AG10803 (cell line): ENCODE measurements at regions not wholly inside any gene's neighbourhood (a gene's known extent, or its start where the extent isn't known, plus 50 kb on each side); places are given as distances from the start of the nearest gene placed in this dataset.

ENCODE experiments used
- DNase-seq: peaks from one replicate; pipeline ENCODE4 v3.0.0; 2010; ENCODE audit warnings: low read depth
- H3K4me3 ChIP-seq: 2 replicates; pipeline ENCODE4 v1.5.1; 2011; ENCODE audit warnings: mild to moderate bottlenecking, low read length, control low read depth
- TF ChIP-seq, protein P1 (sequence below): conservative IDR thresholded peaks from 2 replicates; pipeline ENCODE4 v1.5.1; 2011; ENCODE audit warnings: mild to moderate bottlenecking, low read length, control low read depth, inconsistent platforms

DNA sequence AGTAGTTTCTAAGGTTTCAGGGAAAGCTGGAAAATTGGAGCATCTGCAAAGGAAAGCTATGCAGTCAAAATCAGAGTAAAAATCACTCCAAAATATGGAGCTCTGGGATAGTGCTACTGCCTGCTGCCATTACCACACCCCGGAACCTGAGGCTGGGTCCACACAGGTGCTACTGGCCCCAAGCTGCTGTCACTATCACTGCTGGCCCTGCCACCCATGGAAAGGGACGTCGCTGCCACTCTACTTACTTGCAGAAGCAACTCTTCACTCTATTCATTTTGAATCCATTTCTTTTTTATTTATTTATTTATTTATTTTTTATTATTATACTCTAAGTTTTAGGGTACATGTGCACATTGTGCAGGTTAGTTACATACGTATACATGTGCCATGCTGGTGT, 60.3 kb upstream of the RGS18 start:
- no peak overlapping the region for H3K4me3 ChIP-seq
- DNase-seq, result no peak
- TF ChIP-seq, protein P1, sequence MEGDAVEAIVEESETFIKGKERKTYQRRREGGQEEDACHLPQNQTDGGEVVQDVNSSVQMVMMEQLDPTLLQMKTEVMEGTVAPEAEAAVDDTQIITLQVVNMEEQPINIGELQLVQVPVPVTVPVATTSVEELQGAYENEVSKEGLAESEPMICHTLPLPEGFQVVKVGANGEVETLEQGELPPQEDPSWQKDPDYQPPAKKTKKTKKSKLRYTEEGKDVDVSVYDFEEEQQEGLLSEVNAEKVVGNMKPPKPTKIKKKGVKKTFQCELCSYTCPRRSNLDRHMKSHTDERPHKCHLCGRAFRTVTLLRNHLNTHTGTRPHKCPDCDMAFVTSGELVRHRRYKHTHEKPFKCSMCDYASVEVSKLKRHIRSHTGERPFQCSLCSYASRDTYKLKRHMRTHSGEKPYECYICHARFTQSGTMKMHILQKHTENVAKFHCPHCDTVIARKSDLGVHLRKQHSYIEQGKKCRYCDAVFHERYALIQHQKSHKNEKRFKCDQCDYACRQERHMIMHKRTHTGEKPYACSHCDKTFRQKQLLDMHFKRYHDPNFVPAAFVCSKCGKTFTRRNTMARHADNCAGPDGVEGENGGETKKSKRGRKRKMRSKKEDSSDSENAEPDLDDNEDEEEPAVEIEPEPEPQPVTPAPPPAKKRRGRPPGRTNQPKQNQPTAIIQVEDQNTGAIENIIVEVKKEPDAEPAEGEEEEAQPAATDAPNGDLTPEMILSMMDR, result no peak

- no peak overlapping the region for H3K4me3 ChIP-seq
- TF ChIP-seq, protein P1, result no peak
- DNase-seq, result no peak
Observed at GRCh38 chr1:192099328-192099727, 58.9 kb upstream of the RGS18 start.

DNA sequence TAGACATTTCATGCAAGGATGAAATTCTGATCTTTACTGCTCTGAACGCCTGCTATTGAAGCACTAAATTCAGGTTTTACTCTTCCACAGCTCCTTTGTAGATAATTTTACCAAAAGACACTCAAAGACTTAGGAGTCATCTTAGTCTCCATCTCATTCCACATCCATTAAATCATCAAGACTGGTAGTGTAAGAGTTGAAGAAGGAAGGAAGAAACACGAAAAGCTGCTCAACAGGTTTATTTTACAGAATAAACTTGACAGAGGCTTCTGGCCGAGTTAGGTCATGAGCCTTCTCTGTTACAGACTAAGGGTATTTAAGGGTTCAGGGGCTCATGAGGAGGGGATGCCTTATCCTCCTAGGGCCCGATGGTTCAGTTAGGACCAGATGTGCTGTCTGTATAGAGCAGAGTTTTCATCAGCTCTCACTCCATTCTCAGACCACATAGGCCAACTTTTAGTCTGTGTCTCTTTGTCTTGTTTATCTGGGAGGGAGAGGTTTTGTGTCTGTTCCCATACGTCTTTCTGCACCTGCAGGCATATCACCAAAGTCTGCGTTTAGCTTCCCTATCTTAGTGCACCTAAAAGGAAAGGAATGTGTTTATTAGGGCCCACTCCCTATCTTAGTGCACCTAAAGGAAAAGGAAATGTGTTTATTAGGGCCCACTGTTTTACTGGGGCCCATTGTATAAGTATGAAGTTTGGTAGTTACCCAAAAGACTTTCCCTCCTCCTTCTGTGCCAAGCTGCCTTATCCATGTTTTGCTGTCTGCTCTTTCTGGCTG, 57.4 kb upstream of the RGS18 start:
- TF ChIP-seq, protein P1, result no peak
- DNase-seq, result no peak
- H3K4me3 ChIP-seq, result no peak overlapping the region

- TF ChIP-seq, protein P1, result no peak
- no peak for DNase-seq
- H3K4me3 ChIP-seq, result no peak overlapping the region
Observed at GRCh38 chr1:192104128-192104527, 54.1 kb upstream of the RGS18 start.

- DNase-seq, result peak; percentile 52
- TF ChIP-seq, protein P1, result no peak
- no peak overlapping the region for H3K4me3 ChIP-seq
Observed at GRCh38 chr1:192104852-192105251, 53.4 kb upstream of the RGS18 start.

- no peak overlapping the region for H3K4me3 ChIP-seq
- TF ChIP-seq, protein P1, result no peak
- no peak for DNase-seq
Observed at GRCh38 chr1:192108161-192108560, 50.1 kb upstream of the RGS18 start.
